ENCODE measurements at regions not wholly inside any gene's neighbourhood (a gene's known extent, or its start where the extent isn't known, plus 50 kb on each side); places are given as distances from the start of the nearest gene placed in this dataset.

DNA sequence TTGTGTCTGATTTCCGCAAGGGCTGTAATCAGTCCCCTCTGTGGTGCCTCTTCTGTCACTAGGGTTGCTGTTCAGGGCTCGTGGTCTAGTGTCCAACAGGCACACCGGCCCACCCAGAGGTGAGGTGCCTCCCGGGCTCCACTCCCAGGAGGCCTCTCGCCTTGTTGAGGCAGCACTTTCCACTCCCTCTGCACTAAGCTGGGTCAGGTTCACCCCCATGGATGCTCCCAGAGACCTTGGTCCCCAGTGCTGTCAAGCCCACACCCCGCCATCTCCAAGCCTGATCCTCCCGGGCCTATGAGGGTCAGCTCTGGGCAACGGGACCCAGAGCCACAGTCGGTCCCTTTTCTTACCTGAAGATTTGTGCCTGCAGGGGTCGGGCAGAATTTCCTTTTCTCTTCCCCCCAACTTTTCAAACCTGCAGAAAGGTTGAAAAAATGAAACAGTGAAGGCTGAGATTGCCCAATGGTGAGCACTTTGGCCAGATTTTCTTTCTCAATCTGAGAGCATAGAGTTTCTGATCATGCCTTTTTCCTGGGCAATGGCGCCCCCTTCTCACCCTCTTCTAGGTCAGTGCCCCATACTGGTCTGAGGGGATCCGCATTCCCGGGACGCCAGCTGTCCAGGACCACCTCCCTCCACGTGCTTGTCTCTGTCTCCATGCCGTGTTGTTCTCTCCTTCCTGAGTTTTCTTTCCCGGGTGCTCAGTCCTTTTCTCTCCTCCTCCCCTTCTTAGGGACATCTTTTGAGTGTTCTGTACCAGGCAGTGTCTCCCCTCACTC, 148.0 kb downstream of the ASB1 start:
- Histone ChIP-seq H3K4me3 (no peak overlapping the region), H3K9me3 (no peaks in the 10 kb centered on the region), H3K27ac (peak overlapping the region in 2 of 4 donors; percentile 36 to 74), H3K27me3 (no peaks in the 10 kb centered on the region), H3K36me3 (no peaks in the 10 kb centered on the region), H3K4me1 (no peaks in the 10 kb centered on the region)
- DNase-seq, result no peak
- no peak for FAIRE-seq
- TF ChIP-seq, protein P1, sequence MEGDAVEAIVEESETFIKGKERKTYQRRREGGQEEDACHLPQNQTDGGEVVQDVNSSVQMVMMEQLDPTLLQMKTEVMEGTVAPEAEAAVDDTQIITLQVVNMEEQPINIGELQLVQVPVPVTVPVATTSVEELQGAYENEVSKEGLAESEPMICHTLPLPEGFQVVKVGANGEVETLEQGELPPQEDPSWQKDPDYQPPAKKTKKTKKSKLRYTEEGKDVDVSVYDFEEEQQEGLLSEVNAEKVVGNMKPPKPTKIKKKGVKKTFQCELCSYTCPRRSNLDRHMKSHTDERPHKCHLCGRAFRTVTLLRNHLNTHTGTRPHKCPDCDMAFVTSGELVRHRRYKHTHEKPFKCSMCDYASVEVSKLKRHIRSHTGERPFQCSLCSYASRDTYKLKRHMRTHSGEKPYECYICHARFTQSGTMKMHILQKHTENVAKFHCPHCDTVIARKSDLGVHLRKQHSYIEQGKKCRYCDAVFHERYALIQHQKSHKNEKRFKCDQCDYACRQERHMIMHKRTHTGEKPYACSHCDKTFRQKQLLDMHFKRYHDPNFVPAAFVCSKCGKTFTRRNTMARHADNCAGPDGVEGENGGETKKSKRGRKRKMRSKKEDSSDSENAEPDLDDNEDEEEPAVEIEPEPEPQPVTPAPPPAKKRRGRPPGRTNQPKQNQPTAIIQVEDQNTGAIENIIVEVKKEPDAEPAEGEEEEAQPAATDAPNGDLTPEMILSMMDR (IDR thresholded peaks at IDR 0.05), result no peak
- intact Hi-C loops (cut with DNase I), result no loop called here
- WGBS, 2 donors, result 67 to 70% methylated on average over 17 of the region's 17 CpGs
- no peak for ATAC-seq

DNA sequence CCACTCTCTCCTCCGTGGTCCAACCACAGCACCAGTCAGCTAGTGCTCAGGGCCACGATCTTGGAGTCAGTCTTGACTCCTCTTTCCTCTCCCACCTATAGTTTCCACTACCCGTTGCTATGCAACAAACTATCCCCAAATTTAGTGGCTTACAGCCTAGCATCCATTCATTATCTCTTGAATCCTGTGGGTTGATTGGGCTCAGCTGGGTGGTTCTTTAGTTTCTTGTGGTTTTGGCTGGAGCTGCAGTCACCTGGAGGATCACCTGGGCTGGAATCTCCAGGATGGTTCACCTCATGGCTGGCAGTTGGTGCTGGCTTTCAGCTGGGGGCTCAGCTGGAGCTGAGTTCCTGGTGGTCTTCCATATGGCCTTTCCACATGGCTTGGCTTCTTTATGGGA, 149.9 kb downstream of the ASB1 start:
- TF ChIP-seq, protein P1 (IDR thresholded peaks at IDR 0.05), result no peak
- ATAC-seq, result no peak
- no peak overlapping the region for H3K27ac ChIP-seq
- H3K4me1 ChIP-seq, result no peaks in the 10 kb centered on the region
- DNase-seq, result no peak
- H3K9me3 ChIP-seq, result no peaks in the 10 kb centered on the region
- WGBS, 2 donors, result 42 to 65% methylated on average over 3 of the region's 3 CpGs
- intact Hi-C loops (cut with DNase I), result no loop called here
- no peak overlapping the region for H3K4me3 ChIP-seq
- no peaks in the 10 kb centered on the region for H3K27me3 ChIP-seq
- H3K36me3 ChIP-seq, result no peaks in the 10 kb centered on the region
- no peak for FAIRE-seq

DNA sequence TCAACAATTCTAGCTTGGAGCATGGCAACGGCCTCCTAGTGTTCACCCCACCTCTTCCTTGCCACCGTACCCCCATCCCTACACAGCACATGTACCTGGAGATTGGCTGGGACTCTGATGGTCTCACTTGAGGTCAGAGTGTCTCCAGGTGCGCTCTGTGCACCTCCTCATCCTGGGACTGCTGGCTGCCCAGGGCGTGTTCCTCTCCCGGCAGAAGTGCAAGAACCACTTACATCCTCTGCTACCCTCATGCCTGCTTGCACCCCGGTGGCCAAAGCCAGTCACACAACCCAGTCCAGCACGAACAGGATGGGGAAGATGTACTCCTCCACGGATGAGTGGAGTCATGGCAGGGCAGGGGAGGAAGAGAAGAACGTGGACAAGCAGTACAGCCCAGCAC, 151.5 kb downstream of the ASB1 start:
- DNase-seq (no peak), FAIRE-seq (no peak), ATAC-seq (no peak)
- intact Hi-C loops (cut with DNase I), result no loop called here
- Histone ChIP-seq H3K36me3 (no peaks in the 10 kb centered on the region), H3K9me3 (no peaks in the 10 kb centered on the region), H3K27me3 (no peaks in the 10 kb centered on the region), H3K4me3 (no peak overlapping the region), H3K4me1 (no peaks in the 10 kb centered on the region), H3K27ac (no peak overlapping the region)
- TF ChIP-seq, protein P1 (IDR thresholded peaks at IDR 0.05), result no peak
- 56 to 58% methylated on average over 9 of the region's 9 CpGs for WGBS, 2 donors

DNA sequence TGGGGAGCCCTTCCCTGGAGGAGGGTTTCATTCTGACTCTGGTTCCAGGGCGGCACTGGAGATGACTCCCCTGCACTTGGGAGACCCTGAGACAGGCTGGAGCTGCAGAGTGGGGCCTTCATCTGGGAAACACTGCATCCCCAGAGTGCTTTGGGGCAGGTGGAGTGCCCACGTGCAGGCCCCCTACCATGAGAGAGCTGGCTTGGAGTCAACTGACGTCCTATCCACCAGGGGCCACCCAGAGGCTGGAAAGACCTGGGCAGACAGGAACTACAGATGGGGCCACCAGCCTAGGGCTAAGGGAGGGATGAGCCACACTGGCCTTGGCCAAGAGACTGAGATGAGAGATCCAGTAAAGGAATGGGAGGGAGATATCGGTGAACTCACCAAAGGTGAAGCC, 153.8 kb downstream of the ASB1 start:
- WGBS, 2 donors, result 59 to 71% methylated on average over 4 of the region's 4 CpGs
- FAIRE-seq (no peak), ATAC-seq (no peak), DNase-seq (no peak)
- Histone ChIP-seq H3K9me3 (no peaks in the 10 kb centered on the region), H3K27ac (no peak overlapping the region), H3K27me3 (no peaks in the 10 kb centered on the region), H3K4me3 (no peak overlapping the region), H3K4me1 (no peaks in the 10 kb centered on the region), H3K36me3 (no peaks in the 10 kb centered on the region)
- intact Hi-C loops (cut with DNase I), result no loop called here
- TF ChIP-seq, protein P1 (IDR thresholded peaks at IDR 0.05), result no peak

DNA sequence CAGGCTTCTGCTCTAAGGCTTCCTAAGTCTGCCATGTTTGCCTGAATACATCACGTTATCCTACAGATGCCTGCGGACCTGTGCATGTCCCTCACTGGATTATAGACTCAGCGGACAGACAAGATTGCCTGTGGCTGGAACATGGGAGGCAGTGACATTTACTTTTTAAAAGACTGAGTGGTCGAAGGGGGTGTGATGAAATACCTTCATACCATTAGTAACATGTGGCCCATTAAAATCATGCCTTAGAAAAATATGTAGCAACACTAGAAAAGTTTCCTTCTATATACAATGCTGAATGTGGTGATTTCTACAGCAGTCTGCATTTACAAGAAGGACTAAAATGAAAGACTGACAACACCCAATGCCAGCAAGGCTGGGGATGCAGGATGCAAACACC, 154.4 kb downstream of the ASB1 start:
- no peak for FAIRE-seq
- Histone ChIP-seq H3K4me3 (no peak overlapping the region), H3K9me3 (no peaks in the 10 kb centered on the region), H3K27me3 (no peaks in the 10 kb centered on the region), H3K4me1 (no peaks in the 10 kb centered on the region), H3K36me3 (no peaks in the 10 kb centered on the region), H3K27ac (no peak overlapping the region)
- intact Hi-C loops (cut with DNase I), result no loop called here
- ATAC-seq, result no peak
- DNase-seq, result no peak
- WGBS, 2 donors, result 66 to 77% methylated on average over 4 of the region's 4 CpGs
- TF ChIP-seq, protein P1 (IDR thresholded peaks at IDR 0.05), result no peak

Measured in pancreas (tissue), 10 donors.